Right renal pelvis (tissue), 4 donors: ENCODE measurements at regions not wholly inside any gene's neighbourhood (a gene's known extent, or its start where the extent isn't known, plus 50 kb on each side); places are given as distances from the start of the nearest gene placed in this dataset.
"Not testable (repeated sequence)": the region's sequence is repeated elsewhere in the genome, so short reads cannot be mapped to it uniquely, and the experiment has no call there.

Experiments used
- DNase-seq, 4 donors: peaks; one replicate each; pipeline ENCODE4 v3.0.0-alpha.2; 2013; ENCODE audit warnings: low read depth in 4 of 4, low spot score in 3 of 4, missing footprints in 1 of 4

DNA sequence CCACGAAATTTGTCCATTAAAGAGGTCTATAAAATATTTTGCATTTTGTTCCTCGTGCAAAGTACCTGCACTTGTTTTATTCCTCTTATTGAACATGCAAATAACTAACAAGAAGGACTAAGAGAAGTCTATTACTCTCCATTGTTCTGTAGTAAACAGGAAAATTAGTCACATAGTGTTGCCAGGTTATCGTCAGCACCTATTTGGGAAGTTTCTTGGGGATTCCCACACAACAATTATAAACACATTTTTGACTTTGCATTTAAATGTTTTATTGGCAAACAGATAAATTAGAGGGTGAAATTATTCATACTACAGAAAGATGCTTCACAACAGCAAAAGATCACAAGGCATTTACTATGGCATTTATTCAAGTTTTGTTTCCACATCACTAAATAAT, 174.5 kb downstream of the ZC3H11B start:
- no peak for DNase-seq

DNA sequence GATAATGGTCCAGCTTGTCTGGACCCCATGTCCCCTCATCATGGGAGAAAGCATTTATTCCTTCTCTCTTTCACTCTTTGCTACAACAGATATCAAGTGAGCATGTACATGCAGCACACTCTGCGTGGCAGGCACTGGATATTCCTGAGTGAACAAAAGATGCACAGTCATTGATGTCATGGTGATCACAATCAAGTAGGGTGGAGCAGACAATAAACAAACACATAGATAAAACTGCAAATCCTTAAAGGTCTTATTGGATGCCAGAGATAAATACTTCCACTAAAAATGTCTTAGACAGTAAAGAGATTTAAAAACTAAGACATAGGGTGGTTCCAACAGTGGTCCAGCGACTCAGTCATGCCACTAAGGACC, 178.0 kb downstream of the ZC3H11B start:
- no peak for DNase-seq

DNA sequence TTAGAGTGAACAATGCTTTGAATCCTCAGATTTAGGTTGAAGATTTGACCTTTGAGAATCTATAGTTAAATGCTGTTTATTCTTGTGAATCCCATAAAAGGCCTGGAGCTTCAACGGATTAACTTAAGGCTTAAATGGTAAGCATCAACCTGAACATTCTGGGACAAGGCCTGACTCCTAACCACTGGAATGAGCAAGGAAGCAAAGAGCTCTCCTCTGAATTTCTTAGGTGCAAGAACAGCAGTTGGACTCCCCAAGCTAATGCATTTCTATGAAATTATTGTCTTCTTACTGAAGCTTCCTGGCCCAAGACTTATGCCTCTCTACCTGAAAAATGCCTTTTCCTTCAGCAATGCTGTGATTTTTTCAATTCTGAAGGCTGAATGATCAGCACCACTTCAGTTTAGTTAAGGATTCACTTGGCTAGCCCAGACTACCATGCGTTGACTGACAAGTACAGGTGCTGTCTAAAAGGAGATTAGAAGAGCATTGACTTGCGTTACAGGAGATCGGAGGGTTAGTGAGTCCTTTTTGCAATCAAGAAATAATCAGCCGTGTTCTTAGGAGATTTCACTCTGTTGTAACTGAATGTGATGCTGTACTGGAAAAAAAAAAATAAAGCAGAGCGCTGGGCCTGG, 178.5 kb downstream of the ZC3H11B start:
- no peak for DNase-seq

DNA sequence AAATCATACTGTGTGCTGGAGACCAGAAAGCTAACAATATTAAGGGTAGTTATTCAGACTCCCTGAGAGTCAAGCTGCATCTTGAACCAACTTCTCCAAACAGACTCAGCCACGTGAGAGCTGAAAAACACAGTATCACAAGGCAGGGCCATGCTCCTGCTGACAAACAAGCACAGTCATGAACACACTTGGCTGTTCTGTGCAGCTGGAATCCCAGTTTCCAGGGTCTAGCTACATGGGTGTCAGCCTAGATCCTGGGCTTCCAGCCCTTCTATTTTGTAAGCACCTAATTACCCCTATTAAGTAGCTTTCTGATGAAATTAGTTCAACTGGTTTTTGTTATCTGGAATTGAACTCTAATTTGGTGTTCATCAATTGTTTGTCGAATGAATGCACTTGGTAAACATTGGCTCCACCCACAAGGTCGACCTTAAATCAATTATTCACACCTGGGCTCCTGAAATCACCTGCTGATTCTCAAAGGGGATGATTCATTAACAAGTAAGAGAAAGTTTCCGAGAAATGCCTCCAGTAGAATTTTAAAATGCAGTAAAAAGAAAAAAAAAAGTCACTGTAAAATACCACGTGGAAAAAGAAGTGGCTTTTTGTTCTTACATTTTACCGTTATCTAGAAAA, 179.3 kb downstream of the ZC3H11B start:
- DNase-seq, result no peak

DNA sequence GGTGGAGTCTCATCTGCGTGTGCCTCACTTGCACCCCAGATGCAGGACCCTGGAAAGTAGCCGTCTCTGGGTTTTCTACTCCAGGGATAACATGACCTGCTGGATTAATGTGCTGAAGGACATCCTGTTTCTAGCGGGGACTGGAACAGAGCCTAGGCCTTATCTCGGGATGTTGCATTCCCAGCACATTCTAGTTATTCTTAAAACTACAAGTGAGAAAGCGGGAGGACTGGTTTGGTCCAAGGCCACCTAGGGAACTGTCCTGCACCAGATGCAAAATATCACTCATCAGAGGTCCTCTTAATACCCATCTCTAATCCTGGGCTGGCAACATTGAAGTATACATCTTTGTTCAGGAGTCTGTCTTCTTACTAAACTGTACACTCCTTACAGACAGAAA, 179.9 kb downstream of the ZC3H11B start:
- no peak for DNase-seq

DNA sequence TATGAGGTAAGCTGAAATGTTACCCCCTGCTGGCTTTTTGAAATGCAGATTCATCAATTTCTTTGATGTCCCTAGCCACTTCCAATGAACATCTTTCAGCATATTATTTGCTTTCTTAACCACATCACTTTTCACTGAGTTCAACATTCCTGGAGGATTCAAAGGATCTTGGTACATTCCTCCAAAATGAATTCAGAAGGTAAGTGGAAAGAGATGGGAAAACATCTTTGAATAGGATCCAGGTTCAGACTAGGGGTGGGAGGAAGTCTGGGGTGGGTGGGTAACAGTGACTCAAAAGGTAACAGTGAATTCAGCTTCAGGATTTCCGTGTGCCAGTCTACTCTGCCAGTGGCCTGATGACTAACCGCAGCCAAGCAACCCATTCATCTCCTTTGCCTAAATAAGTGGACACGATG, 180.7 kb downstream of the ZC3H11B start:
- no peak for DNase-seq

DNA sequence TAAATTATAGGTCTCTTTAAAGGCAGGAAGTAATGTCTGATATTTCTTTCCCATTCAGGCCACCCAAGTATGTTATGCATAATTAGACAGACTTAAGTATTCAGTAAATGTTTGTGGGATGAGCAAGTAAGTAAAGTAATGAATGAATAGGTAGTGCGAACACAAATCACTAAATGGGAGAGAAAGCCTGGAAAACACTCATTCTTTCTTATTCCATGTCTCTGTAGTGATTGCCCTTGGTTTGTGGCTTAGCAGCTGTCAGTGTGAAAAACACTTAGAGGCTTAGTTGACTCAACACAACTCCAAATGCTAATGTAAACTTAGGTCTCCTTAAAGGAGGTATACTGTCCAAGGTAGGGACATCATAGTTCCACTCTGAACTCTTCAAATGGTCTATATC, 182.5 kb downstream of the ZC3H11B start:
- no peak for DNase-seq

DNA sequence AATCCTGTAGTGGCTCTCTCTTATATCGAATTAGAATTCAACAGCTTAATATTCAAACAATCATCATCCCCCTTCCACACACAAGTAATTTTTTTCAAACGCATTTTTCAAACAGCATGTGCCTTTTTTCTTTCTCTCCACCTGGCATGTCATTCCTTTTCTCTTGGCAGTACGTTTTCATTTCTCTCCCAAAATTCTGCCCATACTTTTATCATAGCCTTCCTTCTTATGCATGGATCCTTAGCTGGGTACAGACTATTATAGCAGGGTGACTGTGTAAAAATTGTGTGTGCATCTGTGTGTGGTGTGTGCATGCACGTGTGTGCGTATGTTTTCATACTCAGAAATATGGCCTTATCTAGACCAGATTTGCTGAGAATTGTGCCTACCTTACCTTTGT, 184.3 kb downstream of the ZC3H11B start:
- DNase-seq, result no peak

DNA sequence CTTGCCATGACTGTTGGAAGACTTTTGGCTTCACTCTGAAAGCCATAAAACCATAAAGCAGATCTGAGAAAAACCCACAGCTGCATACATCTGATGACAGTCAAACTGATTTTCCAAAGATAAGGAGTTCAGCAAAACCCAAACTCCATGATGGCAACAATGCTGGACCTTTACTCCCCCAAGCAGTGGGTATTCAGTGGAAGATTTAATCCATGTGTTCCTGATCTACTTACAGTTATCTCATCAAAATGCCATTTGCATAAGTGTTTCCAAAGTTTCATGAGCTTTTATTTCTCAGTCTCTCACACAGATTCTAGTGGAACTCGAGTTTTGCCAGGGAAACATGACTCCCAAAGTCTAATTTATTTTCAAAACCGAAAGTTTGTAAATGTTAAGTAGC, 184.9 kb downstream of the ZC3H11B start:
- no peak for DNase-seq

DNA sequence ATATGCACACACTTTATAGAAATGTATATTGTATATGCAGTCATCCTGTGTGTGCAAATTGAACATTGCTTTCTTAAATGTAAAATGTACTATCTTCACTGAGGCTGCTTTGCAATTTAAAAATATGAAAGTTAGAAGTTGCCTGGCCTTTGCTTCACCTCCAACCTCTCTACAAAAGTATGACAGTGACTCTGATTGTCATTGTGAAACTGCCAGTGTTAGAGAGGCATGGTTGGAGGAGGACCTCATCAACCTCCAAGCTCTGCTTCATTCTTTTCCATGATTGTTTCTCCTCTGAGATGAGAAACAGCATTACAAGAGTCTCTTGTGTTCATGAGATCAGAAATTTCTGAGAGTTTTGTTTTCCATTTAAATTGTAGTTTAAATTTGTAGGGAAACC, 185.5 kb downstream of the ZC3H11B start:
- DNase-seq, result no peak

DNA sequence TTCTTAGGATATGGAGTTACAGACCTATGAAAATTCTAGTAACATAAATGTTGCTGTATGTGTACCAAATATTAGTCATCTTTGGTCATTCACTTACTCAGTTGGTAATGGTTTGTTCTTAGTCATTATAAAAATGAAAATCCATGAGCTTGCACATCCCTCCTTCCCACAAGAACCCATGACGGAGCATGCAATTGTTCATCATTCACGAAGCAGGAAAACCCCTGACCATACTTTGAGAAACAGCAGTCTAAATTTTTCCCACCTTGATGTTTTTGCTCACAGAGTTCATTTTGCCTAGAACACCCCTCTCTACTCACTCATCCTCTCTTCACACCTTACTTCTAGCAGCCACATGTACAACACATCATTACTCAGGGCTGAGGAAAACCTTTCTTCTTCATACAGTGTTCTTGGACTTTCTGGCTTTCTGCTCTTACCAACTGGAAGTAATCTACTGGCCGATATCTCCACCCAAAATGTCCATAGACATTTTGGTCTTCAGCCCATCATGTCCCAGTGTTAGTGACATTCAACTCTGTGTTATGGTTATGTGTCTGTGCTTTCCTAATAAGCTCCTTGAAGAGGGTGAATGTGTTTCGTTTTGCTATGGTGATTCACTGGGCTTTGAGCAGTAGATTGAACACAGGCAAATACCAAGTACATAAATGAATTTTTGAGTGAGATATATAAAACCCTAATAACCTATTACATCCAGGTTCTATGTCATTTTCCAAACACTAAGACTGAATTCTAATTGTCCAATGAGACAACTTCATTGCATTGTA, 189.9 kb downstream of the ZC3H11B start:
- DNase-seq, result no peak

DNA sequence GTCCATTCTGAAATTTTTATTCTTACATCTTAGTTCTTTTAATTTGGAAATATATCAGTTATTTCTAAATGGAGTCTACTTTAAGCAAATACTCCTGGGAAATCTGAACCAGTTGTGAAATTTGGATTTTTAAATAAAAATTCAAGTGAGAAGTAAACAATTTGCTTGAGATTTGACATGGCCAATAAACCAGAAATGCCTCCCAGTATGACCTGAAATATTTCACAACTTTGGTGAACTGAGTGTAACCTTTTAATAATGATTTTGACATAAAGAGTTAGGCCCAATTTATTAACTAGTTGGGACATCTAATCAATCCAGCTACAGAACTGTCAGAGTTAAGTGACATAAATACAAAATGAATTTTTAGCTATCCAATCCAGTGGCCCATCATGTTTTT, 192.0 kb downstream of the ZC3H11B start:
- no peak for DNase-seq

DNA sequence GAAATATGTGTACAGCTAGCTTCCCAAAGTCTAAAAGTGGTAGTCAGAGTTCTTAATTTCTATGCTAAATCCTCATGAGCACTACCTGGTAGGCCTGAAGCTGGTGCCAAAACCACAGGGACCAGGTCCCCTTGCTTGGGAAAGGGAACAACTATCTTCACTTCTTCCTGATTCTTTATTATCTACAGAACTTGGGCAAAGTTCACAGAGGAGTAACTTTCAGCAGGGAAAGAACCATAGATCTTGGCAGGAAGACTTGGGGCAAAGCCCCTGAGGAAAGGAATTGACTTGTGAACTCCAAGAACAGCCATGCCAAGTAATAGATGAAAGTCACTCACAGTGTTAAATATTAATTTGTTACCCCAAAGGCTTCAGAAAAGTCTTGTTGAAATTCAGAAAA, 193.0 kb downstream of the ZC3H11B start:
- DNase-seq, result no peak

DNA sequence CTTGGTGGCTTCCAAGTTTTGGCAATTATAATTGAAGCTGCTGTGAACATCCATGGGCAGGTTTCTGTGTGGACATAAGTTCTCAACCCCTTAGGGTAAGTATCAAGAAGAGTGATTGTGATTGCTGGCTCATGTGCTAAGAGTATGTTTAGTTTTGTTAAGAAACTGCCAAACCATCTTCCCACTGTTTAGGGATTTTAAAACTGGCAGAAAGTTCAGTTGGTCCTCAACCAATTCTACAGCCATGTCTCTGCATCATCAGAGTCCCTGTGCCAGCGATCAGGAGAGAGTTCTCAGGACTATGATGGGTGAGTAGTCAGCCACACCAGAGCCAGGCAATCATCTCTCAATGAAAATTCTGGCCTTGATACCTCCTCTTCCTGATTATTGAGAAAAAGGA, 193.8 kb downstream of the ZC3H11B start:
- no peak for DNase-seq

DNA sequence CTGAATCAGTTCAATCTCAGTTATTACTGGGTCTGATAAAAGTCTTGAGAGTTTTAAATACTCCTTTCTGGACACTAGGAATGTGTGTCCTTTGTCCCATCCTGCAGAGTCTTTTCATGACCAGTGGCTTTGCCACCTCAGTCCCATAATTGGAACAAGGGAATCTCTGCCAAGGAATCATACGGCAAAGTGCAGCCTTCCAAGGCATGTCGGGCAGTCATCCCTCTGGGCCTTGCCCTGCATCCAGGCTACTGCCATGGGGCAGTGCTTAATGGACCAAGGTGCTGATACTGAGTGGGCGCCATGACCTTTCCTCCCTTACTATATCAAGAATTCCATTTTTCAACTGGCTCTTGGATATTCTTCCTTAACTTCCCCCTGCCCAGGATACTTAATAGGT, 195.3 kb downstream of the ZC3H11B start:
- no peak for DNase-seq

DNA sequence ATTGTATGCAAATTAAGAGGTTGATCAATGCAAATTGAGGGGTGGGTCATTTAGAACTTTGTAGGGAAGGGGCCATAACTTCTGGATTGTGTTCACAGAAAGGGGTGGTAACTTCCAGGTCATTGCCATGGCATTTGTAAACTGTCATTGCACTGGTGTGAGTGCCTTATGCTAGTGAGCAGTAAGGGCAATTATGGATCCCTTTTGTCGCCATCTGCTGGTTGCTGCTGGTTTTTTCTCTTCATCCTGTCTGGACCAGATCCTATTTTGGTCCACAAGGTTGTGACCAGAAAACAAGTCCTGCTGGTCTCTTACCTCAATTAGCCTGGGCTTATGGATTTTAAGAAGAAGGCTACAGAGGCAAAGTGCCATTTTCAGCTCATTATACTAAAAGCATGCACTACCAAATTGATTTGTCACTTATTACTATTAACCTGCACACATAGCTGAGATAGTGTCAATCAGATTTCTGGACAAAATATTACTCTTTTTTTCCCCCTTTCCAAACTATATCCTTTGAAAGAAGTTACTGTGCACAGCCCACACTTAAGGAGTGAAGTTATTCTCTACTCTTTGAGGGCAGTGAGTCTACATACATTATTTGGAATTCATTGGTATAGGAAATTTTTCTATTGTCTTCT, 196.2 kb downstream of the ZC3H11B start:
- peak; percentile 16 to 35 (median 22) for DNase-seq

DNA sequence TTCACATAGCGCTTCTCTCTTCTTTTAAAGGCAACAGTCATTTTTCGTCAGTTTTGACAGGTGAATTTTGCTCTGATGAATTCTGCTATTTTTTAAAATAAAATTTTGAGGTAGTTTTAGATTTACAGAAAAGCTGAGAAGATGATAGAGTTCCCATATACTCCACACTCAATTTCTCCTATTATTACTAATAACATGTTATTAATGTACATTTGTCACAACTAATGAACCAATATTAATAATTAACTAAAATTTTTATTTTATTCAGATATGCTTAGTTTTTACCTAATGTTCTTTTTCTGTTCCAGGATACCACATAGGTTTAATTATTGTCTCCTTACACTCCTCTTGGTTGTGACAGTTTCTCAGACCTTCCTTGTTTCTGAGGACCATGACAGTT, 197.0 kb downstream of the ZC3H11B start:
- DNase-seq, result no peak

DNA sequence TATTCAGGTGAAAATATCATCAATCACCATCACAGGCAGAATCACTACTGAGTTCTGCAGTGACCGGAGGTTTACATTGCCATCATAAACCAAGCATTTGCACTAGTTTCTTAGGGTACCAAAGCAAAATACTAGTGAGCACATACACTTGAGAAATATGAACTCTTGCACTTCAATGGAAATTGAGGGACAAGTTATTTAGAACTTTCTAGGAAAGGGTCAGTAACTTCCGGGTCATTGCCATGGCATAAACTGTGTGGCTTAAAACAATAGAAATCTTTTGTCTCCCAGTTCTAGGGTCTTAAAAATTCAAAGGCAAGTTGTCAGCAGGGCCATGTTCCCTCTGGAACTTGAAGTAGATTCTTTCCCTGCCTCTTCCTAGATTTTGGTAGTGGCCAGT, 197.5 kb downstream of the ZC3H11B start:
- no peak for DNase-seq

DNA sequence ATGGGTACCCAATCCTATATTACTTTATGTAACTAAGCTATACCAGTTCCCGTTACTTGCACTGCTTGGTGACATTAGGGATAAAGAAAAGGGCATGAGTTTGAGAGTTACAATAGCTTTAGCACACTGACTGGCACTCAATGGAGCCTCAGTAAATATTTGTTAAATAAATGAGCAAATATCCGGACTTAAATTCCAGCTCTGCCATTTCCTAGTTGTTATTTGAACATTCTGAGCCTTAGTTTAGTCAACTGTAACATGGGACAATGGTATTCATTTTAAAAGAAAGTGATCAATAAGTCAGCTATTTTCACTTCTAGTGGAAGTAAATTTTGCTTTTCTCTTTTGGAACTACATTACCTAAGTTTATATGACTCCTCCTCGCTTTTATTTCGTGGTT, 198.7 kb downstream of the ZC3H11B start:
- DNase-seq, result no peak

DNA sequence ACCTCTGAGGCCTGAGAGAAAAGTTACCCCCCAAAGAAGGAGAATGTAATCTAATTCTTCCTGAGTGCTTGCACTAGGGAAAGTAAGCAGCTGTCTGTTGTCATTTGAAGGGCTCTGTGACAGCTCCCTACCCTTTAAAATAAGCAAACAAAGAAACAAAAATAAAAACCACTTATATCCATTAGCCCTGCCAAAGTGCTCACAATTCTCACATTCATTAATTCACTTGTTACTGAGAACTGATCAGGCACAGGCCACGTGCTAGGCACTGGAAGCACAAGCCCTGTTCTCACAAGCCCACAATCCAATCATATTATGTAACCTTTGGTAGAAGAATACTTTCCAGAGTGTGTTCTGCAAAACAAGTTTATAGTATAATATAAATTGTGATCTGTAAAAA, 199.4 kb downstream of the ZC3H11B start:
- DNase-seq, result peak in 3 of 4 donors; percentile 16 to 37 (median 18)

DNA sequence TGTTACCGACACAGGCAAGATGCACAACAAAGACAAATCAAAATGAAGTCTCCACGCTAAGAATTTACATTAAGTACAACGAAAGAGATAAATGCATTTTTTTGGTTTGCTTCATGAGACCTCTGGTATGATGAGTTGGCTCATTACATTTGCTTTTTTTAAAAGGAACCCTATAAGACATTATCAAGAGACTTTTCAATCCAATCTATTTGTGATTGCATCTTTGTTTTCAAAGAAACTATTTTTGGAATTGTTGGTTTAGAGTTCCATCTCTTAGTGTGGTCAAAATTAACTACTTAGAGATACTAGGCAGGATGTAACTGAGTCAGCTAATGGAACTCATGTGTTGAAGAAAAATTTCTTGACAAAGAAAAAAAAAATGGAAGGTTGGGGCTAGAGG, 200.1 kb downstream of the ZC3H11B start:
- DNase-seq, result no peak

DNA sequence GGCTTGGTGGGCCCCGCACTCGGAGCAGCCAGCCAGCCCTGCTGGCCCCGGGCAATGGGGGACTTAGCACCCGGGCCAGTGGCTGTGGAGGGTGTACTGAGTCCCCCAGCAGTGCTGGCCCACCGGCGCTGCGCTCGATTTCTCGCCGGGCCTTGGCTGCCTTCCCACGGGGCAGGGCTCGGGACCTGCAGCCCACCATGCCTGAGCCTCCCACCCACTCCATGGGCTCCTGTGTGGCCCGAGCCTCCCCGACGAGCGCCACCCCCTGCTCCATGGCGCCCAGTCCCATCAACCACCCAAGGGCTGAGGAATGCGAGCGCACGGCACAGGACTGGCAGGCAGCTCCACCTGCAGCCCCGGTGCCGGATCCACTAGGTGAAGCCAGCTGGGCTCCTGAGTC, 202.2 kb downstream of the ZC3H11B start:
- not testable (repeated sequence) for DNase-seq
